Thyroid gland (tissue), 4 donors: ENCODE measurements at regions not wholly inside any gene's neighbourhood (a gene's known extent, or its start where the extent isn't known, plus 50 kb on each side); places are given as distances from the start of the nearest gene placed in this dataset.
A peak's percentile ranks its signal among the peaks of the same experiment; 100 is the strongest.

Source experiments
- DNase-seq, 2 donors: peaks; one replicate each; pipeline ENCODE4 v3.0.0-alpha.2; 2019
- H3K27ac ChIP-seq, 3 donors: fragments of 200-600 bp; sonication (generic); 1 replicate in 2 of 3; 2 replicates in 1 of 3; pipeline ENCODE4 v1.5.1; 2016 to 2019; ENCODE audit warnings: mild to moderate bottlenecking in 1 of 3, moderate library complexity in 1 of 3
- H3K27me3 ChIP-seq: fragments of 200-600 bp; sonication (generic); one replicate; pipeline ENCODE4 v1.5.1; 2019
- H3K36me3 ChIP-seq, 2 donors: fragments of 200-600 bp; sonication (generic); one replicate each; pipeline ENCODE4 v1.5.1; 2016 to 2019
- H3K4me1 ChIP-seq, 2 donors: fragments of 200-600 bp; sonication (generic); one replicate each; pipeline ENCODE4 v1.5.1; 2017 to 2019
- H3K4me3 ChIP-seq, 3 donors: fragments of 200-600 bp; sonication (generic); replicated peaks in 1 of 3; 1 replicate in 2 of 3; 2 replicates in 1 of 3; pipeline ENCODE4 v1.5.1; 2016; ENCODE audit warnings: mild to moderate bottlenecking in 1 of 3
- H3K9me3 ChIP-seq: fragments of 200-600 bp; sonication (generic); one replicate; pipeline ENCODE4 v1.5.1; 2017
- CTCF ChIP-seq, 6 experiments: fragments of 200-600 bp in 3 of 6; fragments of 450-650 bp in 3 of 6; sonication (generic) in 3 of 6; IDR thresholded peaks; one replicate each; pipeline ENCODE4 v1.5.1; 2016 to 2019; ENCODE audit warnings: antibody characterized with exemption in 6 of 6, mild to moderate bottlenecking in 2 of 6, inconsistent platforms in 1 of 6, moderate library complexity in 1 of 6
- POLR2A ChIP-seq, 2 donors: fragments of 450-650 bp; IDR thresholded peaks; one replicate each; pipeline ENCODE4 v1.6.1; 2017; ENCODE audit warnings: antibody characterized with exemption in 2 of 2, mild to moderate bottlenecking in 2 of 2, moderate library complexity in 1 of 2
- WGBS, 2 donors: methylation state at CpG; one replicate each; pipeline ENCODE4 v1.1.5; 2017; 5-methylcytosine and 5-hydroxymethylcytosine counted together
- intact Hi-C: fragments of 100-400 bp; cut with DNase I; formaldehyde crosslinking; loops from one replicate; pipeline ENCODE4 v1.15.1; 2023

GRCh38 chr9:74362423-74362822 is 134.7 kb upstream of the RORB start:
- 74 to 77% methylated on average over 3 of the region's 3 CpGs for WGBS, 2 donors
- TF ChIP-seq POLR2A (IDR thresholded peaks at IDR 0.05) (no peak), CTCF (IDR thresholded peaks at IDR 0.05) (no peak)
- Histone ChIP-seq H3K4me1 (no peaks in the 10 kb centered on the region), H3K4me3 (no peak overlapping the region), H3K27ac (no peak overlapping the region), H3K9me3 (no peaks in the 10 kb centered on the region), H3K36me3 (no peaks in the 10 kb centered on the region), H3K27me3 (no peaks in the 10 kb centered on the region)
- intact Hi-C loops = no loop called here
- DNase-seq = no peak

GRCh38 chr9:74366111-74366510 is 131.0 kb upstream of the RORB start:
- no peaks in the 10 kb centered on the region for H3K9me3 ChIP-seq
- no peak overlapping the region for H3K4me3 ChIP-seq
- H3K27me3 ChIP-seq = no peaks in the 10 kb centered on the region
- no peak for DNase-seq
- 81 to 84% methylated on average over 3 of the region's 3 CpGs for WGBS, 2 donors
- no peaks in the 10 kb centered on the region for H3K36me3 ChIP-seq
- no peak overlapping the region for H3K27ac ChIP-seq
- TF ChIP-seq POLR2A (IDR thresholded peaks at IDR 0.05) (no peak), CTCF (IDR thresholded peaks at IDR 0.05) (no peak)
- intact Hi-C loops = no loop called here
- H3K4me1 ChIP-seq = no peaks in the 10 kb centered on the region

DNA sequence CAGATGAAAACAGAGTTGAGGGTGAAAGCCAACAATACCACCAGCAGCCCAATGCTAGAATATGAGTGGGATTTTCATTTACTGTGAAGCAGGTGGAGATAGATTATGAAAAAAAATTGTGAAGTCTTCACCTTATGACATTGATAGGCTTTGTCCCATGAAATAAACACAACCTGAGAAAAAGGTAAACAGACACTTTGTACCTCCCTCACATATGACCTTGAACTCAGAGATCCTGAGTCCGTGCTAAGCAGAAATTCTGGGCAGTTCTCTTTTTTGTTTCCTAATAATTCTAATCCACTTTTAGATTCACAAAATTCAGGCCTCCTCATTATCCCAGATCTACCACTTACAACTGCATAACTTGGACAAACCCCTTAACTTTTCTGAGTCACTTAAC is 127.3 kb upstream of the RORB start:
- Histone ChIP-seq H3K27ac (no peak overlapping the region), H3K4me1 (no peaks in the 10 kb centered on the region), H3K9me3 (no peaks in the 10 kb centered on the region), H3K27me3 (no peaks in the 10 kb centered on the region), H3K4me3 (no peak overlapping the region), H3K36me3 (no peaks in the 10 kb centered on the region)
- WGBS, 2 donors = 85 to 86% methylated on average over 1 of the region's 1 CpG
- DNase-seq = no peak
- TF ChIP-seq CTCF (IDR thresholded peaks at IDR 0.05) = no peak
- TF ChIP-seq POLR2A (IDR thresholded peaks at IDR 0.05) = no peak
- intact Hi-C loops = no loop called here

DNA sequence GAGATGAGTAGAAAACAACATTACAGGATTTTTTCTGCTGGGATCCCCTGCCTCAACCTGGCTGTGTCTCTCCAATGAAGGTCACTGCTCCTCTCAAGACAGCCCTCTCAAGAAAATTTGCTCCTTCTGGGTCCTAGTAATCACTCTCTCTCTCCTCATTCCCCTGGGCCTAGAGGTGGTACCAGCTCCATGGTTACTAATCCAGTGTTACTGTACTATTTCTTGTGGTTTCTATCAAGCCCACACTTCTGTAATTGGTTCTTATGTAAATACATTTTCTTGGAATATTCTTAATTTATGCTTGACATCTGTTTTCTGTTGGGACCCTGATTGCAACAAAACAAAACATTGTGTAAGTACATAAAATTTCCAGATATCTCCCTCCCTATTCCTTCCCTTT is 123.8 kb upstream of the RORB start:
- H3K4me1 ChIP-seq = no peaks in the 10 kb centered on the region
- H3K27ac ChIP-seq = no peak overlapping the region
- intact Hi-C loops = no loop called here
- no peaks in the 10 kb centered on the region for H3K36me3 ChIP-seq
- no peaks in the 10 kb centered on the region for H3K27me3 ChIP-seq
- H3K9me3 ChIP-seq = no peaks in the 10 kb centered on the region
- no peak for TF ChIP-seq POLR2A (IDR thresholded peaks at IDR 0.05)
- no peak overlapping the region for H3K4me3 ChIP-seq
- DNase-seq = no peak

DNA sequence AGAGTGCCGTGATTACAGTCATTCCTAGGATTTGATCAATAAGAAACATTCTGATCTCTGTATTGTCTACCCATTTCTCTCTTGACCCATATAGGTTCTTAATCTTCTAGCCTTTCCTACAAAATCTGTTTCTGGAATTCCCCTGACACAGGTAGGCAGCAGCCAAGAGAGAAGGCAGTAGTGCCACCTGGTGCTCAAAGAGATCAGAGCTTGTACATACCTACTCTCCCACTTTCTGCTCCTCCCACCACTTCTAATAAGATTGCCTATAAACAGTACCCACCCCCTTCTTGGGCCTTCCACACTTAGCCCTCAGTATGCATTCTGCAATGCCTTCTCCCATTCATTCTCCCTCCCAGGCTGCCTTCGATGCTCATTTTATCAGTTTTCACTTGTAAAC is 117.4 kb upstream of the RORB start:
- 51 to 60% methylated on average over 2 of the region's 2 CpGs for WGBS, 2 donors
- no peak for TF ChIP-seq POLR2A (IDR thresholded peaks at IDR 0.05)
- peak in 3 of 6 experiments; percentile 37 to 46 (median 41) for TF ChIP-seq CTCF (IDR thresholded peaks at IDR 0.05)
- H3K36me3 ChIP-seq = no peaks in the 10 kb centered on the region
- H3K27ac ChIP-seq = no peak overlapping the region
- H3K27me3 ChIP-seq = no peaks in the 10 kb centered on the region
- no peaks in the 10 kb centered on the region for H3K4me1 ChIP-seq
- no peak overlapping the region for H3K4me3 ChIP-seq
- intact Hi-C loops = no loop called here
- no peaks in the 10 kb centered on the region for H3K9me3 ChIP-seq
- peak; percentile 18 to 47 for DNase-seq

DNA sequence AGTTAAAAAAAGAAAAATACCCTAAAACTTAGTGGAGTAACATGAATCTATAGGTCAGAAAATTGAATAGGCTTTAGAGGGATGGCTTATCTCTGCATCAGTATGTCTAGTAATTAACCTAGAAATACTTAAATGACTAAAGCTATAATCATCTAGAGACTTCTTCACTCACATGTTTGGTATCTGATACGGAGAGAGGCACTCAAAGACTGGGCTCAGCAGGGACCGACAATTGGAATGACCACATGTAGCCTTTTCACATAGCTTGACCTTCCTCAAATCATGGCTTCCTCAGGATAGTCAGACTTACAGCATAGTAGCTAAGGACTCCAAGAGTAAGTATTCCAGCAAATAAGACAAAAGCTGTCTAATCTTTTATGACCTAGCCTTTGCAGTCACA is 105.3 kb upstream of the RORB start:
- intact Hi-C loops = no loop called here
- DNase-seq = no peak
- H3K9me3 ChIP-seq = no peaks in the 10 kb centered on the region
- no peak overlapping the region for H3K4me3 ChIP-seq
- H3K27ac ChIP-seq = no peak overlapping the region
- TF ChIP-seq POLR2A (IDR thresholded peaks at IDR 0.05) (no peak), CTCF (IDR thresholded peaks at IDR 0.05) (no peak)
- 91% methylated on average over 2 of the region's 2 CpGs for WGBS, 2 donors
- no peaks in the 10 kb centered on the region for H3K36me3 ChIP-seq
- no peaks in the 10 kb centered on the region for H3K27me3 ChIP-seq
- no peaks in the 10 kb centered on the region for H3K4me1 ChIP-seq
